ENCODE measurements at regions not wholly inside any gene's neighbourhood (a gene's known extent, or its start where the extent isn't known, plus 50 kb on each side); places are given as distances from the start of the nearest gene placed in this dataset.
"Not testable (repeated sequence)": the region's sequence is repeated elsewhere in the genome, so short reads cannot be mapped to it uniquely, and the experiment has no call there.

DNA sequence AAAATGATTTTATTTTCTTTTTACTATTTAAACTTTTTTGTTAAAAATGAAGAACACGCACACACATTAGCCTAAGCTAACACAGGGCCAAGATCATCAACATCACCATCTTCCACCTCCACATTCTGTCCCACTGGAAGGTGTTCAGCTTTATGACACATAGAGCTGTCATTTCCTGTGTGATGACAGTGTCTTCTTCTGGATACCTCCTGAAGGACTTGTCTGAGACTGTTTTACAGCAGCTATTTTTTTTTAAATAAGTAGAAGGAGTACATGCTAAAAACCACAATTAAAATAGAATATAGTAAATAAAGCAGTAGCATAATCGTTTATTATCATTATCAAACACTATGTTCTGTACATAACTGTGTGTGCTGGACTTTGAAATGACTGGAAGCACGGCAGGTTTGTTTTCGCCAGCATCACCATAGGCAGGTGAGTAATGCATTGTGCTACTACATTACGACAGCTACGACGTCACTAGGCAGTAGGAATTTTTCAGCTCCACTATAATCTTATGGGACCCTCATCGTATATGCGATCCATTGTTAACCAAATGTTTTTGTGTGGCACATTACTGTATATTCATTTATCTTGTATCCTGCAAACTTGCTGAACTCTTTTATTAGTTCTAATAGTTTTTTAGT is 72.8 kb downstream of the KLF15 start:
- H3K36me3 Mint-ChIP-seq (ENCODE audit: insufficient read depth, unreplicated experiment) = no peaks in the 10 kb centered on the region
- Histone ChIP-seq H3K4me3 (ENCODE audit: low read depth, low read length) (no peak overlapping the region), H3K9me3 (0 out of 2 replicates have a peak, but pooled peaks cover 9% of the 10 kb centered on the region), H3K36me3 (ENCODE audit: control insufficient read depth, insufficient read depth, low read length) (no peaks in the 10 kb centered on the region), H3K27me3 (replicated peaks; ENCODE audit: control insufficient read depth, insufficient read depth, low read length) (no peaks in the 10 kb centered on the region), H3K4me1 (peaks cover 23% of the 10 kb centered on the region)
- no TSS peak for BruUV-seq (replicated peaks)
- intact Hi-C loops (cut with micrococcal nuclease; ENCODE audit: unreplicated experiment) = no loop called here
- peaks cover 5% of the 10 kb centered on the region for H3K4me1 Mint-ChIP-seq (ENCODE audit: low read depth, unreplicated experiment)
- POLR2A ChIA-PET = no interaction called here
- no peaks in the 10 kb centered on the region for H3K9me3 Mint-ChIP-seq (ENCODE audit: unreplicated experiment)
- H3K4me3 Mint-ChIP-seq (ENCODE audit: unreplicated experiment) = no peak overlapping the region
- H3K27ac Mint-ChIP-seq (ENCODE audit: unreplicated experiment) = no peak overlapping the region
- TF ChIP-seq, protein P1, sequence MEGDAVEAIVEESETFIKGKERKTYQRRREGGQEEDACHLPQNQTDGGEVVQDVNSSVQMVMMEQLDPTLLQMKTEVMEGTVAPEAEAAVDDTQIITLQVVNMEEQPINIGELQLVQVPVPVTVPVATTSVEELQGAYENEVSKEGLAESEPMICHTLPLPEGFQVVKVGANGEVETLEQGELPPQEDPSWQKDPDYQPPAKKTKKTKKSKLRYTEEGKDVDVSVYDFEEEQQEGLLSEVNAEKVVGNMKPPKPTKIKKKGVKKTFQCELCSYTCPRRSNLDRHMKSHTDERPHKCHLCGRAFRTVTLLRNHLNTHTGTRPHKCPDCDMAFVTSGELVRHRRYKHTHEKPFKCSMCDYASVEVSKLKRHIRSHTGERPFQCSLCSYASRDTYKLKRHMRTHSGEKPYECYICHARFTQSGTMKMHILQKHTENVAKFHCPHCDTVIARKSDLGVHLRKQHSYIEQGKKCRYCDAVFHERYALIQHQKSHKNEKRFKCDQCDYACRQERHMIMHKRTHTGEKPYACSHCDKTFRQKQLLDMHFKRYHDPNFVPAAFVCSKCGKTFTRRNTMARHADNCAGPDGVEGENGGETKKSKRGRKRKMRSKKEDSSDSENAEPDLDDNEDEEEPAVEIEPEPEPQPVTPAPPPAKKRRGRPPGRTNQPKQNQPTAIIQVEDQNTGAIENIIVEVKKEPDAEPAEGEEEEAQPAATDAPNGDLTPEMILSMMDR (IDR thresholded peaks at IDR 0.05; ENCODE audit: insufficient read depth in 1 of 2, low read depth in 1 of 2, low read length in 1 of 2, severe bottlenecking in 1 of 2, unreplicated experiment in 1 of 2) = no peak
- DNase-seq = no peak
- CTCF ChIA-PET = no interaction called here
- H3K27me3 Mint-ChIP-seq (ENCODE audit: insufficient read depth, unreplicated experiment) = no peaks in the 10 kb centered on the region

DNA sequence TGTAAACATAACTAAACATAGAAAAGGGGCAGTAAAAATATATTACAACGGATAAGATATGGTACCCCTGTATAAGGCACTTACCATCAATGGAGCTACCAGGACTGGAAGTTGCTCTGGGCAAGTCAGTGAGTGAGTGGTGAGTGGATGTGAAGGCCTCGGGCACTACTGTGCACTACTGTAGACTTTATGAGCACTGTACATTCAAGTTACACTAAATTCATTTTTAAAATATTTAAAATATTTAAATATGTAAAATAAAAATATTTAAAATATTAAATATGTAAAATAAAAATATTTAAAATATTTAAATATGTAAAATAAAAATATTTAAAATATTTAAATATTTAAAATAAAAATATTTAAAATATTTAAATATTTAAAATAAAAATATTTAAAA is 73.6 kb downstream of the KLF15 start:
- H3K9me3 ChIP-seq; H3K4me1 Mint-ChIP-seq (ENCODE audit: low read depth, unreplicated experiment); intact Hi-C loops (cut with micrococcal nuclease; ENCODE audit: unreplicated experiment); H3K9me3 Mint-ChIP-seq (ENCODE audit: unreplicated experiment); POLR2A ChIA-PET; DNase-seq; H3K27ac Mint-ChIP-seq (ENCODE audit: unreplicated experiment); H3K4me3 ChIP-seq (ENCODE audit: low read depth, low read length); H3K36me3 Mint-ChIP-seq (ENCODE audit: insufficient read depth, unreplicated experiment); CTCF ChIA-PET; H3K27me3 Mint-ChIP-seq (ENCODE audit: insufficient read depth, unreplicated experiment); BruUV-seq (replicated peaks); H3K4me3 Mint-ChIP-seq (ENCODE audit: unreplicated experiment); H3K36me3 ChIP-seq (ENCODE audit: control insufficient read depth, insufficient read depth, low read length); H3K27me3 ChIP-seq (replicated peaks; ENCODE audit: control insufficient read depth, insufficient read depth, low read length): not testable (repeated sequence)
- H3K4me1 ChIP-seq = peaks cover 18% of the 10 kb centered on the region

DNA sequence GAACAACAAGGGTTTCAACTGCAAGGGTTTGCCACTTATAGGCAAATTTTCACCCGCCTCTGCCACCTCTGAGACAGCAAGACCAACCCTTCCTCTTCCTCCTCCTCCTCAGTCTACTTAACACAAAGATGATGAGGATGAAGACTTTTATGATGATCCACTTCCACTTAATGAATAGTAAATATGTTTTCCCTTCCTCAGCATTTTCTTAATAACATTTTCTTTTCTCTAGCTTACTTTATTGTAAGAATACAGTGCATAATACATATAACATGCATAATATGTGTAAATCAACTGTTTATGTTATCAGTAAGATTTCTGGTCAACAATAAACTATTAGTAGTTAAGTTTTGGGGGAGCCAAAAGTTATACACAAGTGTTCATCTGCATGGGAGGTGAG is 77.4 kb downstream of the KLF15 start:
- no TSS peak for BruUV-seq (replicated peaks)
- no peak overlapping the region for H3K4me3 Mint-ChIP-seq (ENCODE audit: unreplicated experiment)
- Histone ChIP-seq H3K36me3 (ENCODE audit: control insufficient read depth, insufficient read depth, low read length) (no peaks in the 10 kb centered on the region), H3K27me3 (replicated peaks; ENCODE audit: control insufficient read depth, insufficient read depth, low read length) (no peaks in the 10 kb centered on the region), H3K9me3 (0 out of 2 replicates have a peak, but pooled peaks cover 9% of the 10 kb centered on the region), H3K4me1 (peaks cover 3% of the 10 kb centered on the region; the same call in 1 of the 2 replicates), H3K4me3 (ENCODE audit: low read depth, low read length) (no peak overlapping the region)
- H3K9me3 Mint-ChIP-seq (ENCODE audit: unreplicated experiment) = no peaks in the 10 kb centered on the region
- DNase-seq = no peak
- H3K27ac Mint-ChIP-seq (ENCODE audit: unreplicated experiment) = no peak overlapping the region
- no peaks in the 10 kb centered on the region for H3K36me3 Mint-ChIP-seq (ENCODE audit: insufficient read depth, unreplicated experiment)
- TF ChIP-seq, protein P1 (IDR thresholded peaks at IDR 0.05; ENCODE audit: insufficient read depth in 1 of 2, low read depth in 1 of 2, low read length in 1 of 2, severe bottlenecking in 1 of 2, unreplicated experiment in 1 of 2) = no peak
- peaks cover 6% of the 10 kb centered on the region for H3K4me1 Mint-ChIP-seq (ENCODE audit: low read depth, unreplicated experiment)
- ChIA-PET POLR2A (no interaction called here), CTCF (no interaction called here)
- intact Hi-C loops (cut with micrococcal nuclease; ENCODE audit: unreplicated experiment) = no loop called here
- no peaks in the 10 kb centered on the region for H3K27me3 Mint-ChIP-seq (ENCODE audit: insufficient read depth, unreplicated experiment)
